OCI-LY7 (cell line): ENCODE measurements at regions not wholly inside any gene's neighbourhood (a gene's known extent, or its start where the extent isn't known, plus 50 kb on each side); places are given as distances from the start of the nearest gene placed in this dataset.

ENCODE experiments used
- BruUV-seq: library from RNA; stranded (reverse); fragments of 400-500 nt; replicated peaks from 2 replicates; lab custom pipeline; 2021; lab: Mats Ljungman, UMichigan
- CTCF ChIA-PET: fragments of 300-600 bp; sonication (Branson Sonifier 250); formaldehyde crosslinking; loops from one replicate; lab custom pipeline; 2022; ENCODE audit warnings: antibody characterized with exemption; ENCODE audit not compliant: unreplicated experiment; lab: Charles Lee
- POLR2A ChIA-PET: fragments of 300-600 bp; sonication (Branson Sonifier 250); formaldehyde crosslinking; loops from one replicate; lab custom pipeline; 2022; ENCODE audit warnings: antibody characterized with exemption; lab: Charles Lee
- DNase-seq: peaks from one replicate; pipeline ENCODE4 v3.0.0-alpha.2; 2015; ENCODE audit warnings: low spot score
- H2AFZ ChIP-seq: fragments of 200-600 bp; sonication (generic), shearing (Covaris generic); 2 replicates; pipeline ENCODE4 v1.6.1; 2014; ENCODE audit warnings: mild to moderate bottlenecking, antibody characterized with exemption, low read length, moderate library complexity
- H3K27ac ChIP-seq: fragments of 200-600 bp; sonication (generic); 2 replicates; pipeline ENCODE4 v1.5.1; 2014; ENCODE audit warnings: mixed run types, low read depth, mild to moderate bottlenecking, moderate library complexity, low read length, inconsistent platforms; ENCODE audit not compliant: poor library complexity, severe bottlenecking
- H3K36me3 ChIP-seq: fragments of 200-600 bp; sonication (generic); 2 replicates; pipeline ENCODE4 v1.6.1; 2014; ENCODE audit warnings: mild to moderate bottlenecking, antibody characterized with exemption, low read length, moderate library complexity, mixed read lengths; ENCODE audit not compliant: insufficient read depth
- H3K4me1 ChIP-seq: fragments of 200-600 bp; sonication (generic); 2 replicates; pipeline ENCODE4 v1.5.1; 2014; ENCODE audit warnings: mild to moderate bottlenecking, low read length; ENCODE audit not compliant: insufficient read depth, poor library complexity, severe bottlenecking
- H3K4me2 ChIP-seq: fragments of 200-600 bp; sonication (generic); 2 replicates; pipeline ENCODE4 v1.6.1; 2014; ENCODE audit warnings: mild to moderate bottlenecking, low read length
- H3K4me3 ChIP-seq: fragments of 200-600 bp; sonication (generic); 2 replicates; pipeline ENCODE4 v1.5.1; 2014; ENCODE audit warnings: mild to moderate bottlenecking, low read depth, low read length; ENCODE audit not compliant: poor library complexity, severe bottlenecking
- H3K79me2 ChIP-seq: fragments of 200-600 bp; sonication (generic); 2 replicates; pipeline ENCODE4 v1.6.1; 2016; ENCODE audit warnings: low read depth, mild to moderate bottlenecking, low read length, moderate library complexity, mixed read lengths; ENCODE audit not compliant: insufficient read depth
- H3K9me2 ChIP-seq: fragments of 200-600 bp; sonication (generic); 2 replicates; pipeline ENCODE4 v1.6.1; 2016; ENCODE audit warnings: mild to moderate bottlenecking, low read length, mixed read lengths; ENCODE audit not compliant: insufficient read depth
- H3K9me3 ChIP-seq: fragments of 200-600 bp; sonication (generic); 2 replicates; pipeline ENCODE4 v1.6.1; 2014; ENCODE audit warnings: mild to moderate bottlenecking, mixed run types, low read length, mixed read lengths
- H4K20me1 ChIP-seq: fragments of 200-600 bp; sonication (generic); 2 replicates; pipeline ENCODE4 v1.6.1; 2014; ENCODE audit warnings: mild to moderate bottlenecking, antibody characterized with exemption, low read length, moderate library complexity, mixed read lengths; ENCODE audit not compliant: insufficient read depth
- CTCF ChIP-seq: fragments of 200-600 bp; sonication (generic); conservative IDR thresholded peaks from 2 replicates; pipeline ENCODE4 v1.5.1; 2014; ENCODE audit warnings: mild to moderate bottlenecking, antibody characterized with exemption, low read length, moderate library complexity, mixed read lengths
- EZH2phosphoT487 ChIP-seq: fragments of 200-600 bp; sonication (generic); IDR thresholded peaks from 2 replicates; pipeline ENCODE4 v1.6.1; 2018; ENCODE audit warnings: low read depth, borderline replicate concordance, mild to moderate bottlenecking, mixed run types, antibody characterized with exemption, low read length, moderate library complexity, mixed read lengths
- intact Hi-C: fragments of 100-400 bp; cut with micrococcal nuclease; formaldehyde crosslinking; loops from one replicate; pipeline ENCODE4 v1.10.0; 2022; ENCODE audit not compliant: unreplicated experiment

DNA sequence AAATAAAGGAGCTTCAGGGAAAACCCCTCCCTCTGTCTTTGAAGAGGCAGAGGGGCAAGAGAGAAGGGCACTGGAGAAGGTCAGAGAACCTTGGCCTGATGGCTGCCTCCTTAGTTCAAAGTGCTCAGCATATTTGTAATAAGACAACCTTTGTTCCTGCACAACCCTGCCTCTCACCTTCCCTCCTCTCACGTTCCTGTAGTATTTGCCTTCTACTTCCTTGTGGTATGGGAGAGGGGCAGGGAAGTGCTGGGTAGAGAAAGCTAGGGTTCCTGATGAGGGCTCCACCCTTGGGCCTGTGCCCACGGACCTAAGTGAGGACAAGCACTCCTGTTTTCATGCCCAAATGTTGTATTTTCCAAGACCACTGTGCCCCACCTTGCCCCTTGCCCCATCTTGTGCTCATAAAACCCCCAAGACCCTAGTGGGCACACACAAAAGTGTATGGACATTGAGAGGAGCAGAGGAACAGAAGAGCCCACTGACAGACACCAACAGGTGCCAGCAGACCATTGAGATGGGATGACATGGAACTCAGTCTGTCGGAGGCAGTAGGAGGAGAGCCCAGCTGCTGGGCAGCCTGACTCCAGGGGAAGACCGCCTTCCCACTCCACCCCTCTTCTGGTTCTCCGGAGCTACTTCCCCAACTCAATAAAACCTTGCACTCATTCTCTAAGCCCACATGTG lies 261.5 kb upstream of the CCDC196 start:
- CTCF ChIA-PET: no interaction called here
- Histone ChIP-seq H3K36me3 (no peaks in the 10 kb centered on the region), H3K79me2 (no peaks in the 10 kb centered on the region), H3K9me2 (no peaks in the 10 kb centered on the region), H3K4me1 (no peaks in the 10 kb centered on the region), H3K27ac (no peak overlapping the region), H3K4me3 (no peak overlapping the region), H3K9me3 (no peaks in the 10 kb centered on the region), H2AFZ (no peak overlapping the region), H4K20me1 (no peaks in the 10 kb centered on the region), H3K4me2 (no peak overlapping the region)
- intact Hi-C loops: no loop called here
- POLR2A ChIA-PET: no interaction called here
- no peak for TF ChIP-seq EZH2phosphoT487
- TF ChIP-seq CTCF: no peak
- no peak for DNase-seq
- no TSS peak for BruUV-seq

DNA sequence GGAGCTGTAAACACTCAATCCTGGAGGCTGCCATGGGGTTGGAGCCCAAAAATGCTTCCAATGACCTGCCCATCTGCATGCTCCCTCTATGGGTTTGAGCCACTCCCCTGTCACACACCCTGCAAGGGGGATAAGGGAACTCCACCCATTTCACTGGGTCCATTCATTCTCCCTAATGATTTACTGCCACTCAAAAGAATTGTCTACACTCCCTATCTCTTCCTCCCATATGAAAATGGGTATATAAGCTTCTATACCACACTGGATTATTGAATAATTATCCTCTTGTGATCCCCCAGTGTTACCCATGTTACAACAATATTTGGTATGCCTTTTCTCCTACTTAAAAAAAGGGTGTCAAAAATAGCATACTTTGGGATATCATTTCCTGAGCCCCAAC lies 260.8 kb upstream of the CCDC196 start:
- BruUV-seq: no TSS peak
- no peaks in the 10 kb centered on the region for H4K20me1 ChIP-seq
- no peaks in the 10 kb centered on the region for H3K4me1 ChIP-seq
- CTCF ChIA-PET: no interaction called here
- H3K36me3 ChIP-seq: no peaks in the 10 kb centered on the region
- no peak overlapping the region for H3K4me2 ChIP-seq
- intact Hi-C loops: no loop called here
- H3K9me2 ChIP-seq: no peaks in the 10 kb centered on the region
- no peak overlapping the region for H3K4me3 ChIP-seq
- no peak overlapping the region for H3K27ac ChIP-seq
- no peak for DNase-seq
- TF ChIP-seq EZH2phosphoT487 (no peak), CTCF (no peak)
- POLR2A ChIA-PET: no interaction called here
- H3K79me2 ChIP-seq: no peaks in the 10 kb centered on the region
- no peak overlapping the region for H2AFZ ChIP-seq
- H3K9me3 ChIP-seq: no peaks in the 10 kb centered on the region

DNA sequence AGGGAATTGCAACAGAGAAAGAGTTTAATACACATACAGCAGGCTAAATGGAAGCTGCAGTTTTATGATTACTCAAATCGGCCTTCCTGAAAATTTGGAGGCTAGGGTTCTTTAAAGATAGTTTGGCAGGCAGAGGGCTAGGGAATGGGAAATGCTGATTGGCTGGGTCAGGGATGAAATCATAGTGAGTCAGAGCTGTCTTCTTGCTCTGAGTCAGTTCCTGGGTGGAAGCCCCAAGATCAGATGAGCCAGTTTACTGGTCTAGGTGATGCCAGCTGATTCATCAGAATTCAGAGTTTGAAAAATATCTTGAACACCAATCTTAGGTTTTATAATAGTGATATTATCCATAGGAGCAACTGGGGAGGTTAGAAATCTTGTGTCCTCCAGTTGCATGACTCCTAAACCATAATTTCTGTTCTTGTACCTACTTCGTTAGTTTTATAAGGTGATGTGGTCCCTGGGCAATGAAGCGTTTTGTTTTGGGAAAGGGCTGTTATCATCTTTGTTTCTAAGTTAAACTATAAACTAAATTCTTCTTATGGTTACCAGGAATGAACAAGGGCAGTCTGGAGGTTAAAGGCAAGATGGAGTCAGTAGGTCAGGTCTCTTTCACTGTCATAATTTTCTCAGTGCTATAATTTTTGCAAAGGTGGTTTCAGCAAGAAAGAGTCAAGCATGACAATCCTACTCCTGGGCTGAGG lies 257.8 kb upstream of the CCDC196 start:
- H3K4me3 ChIP-seq: no peak overlapping the region
- H3K27ac ChIP-seq: no peak overlapping the region
- ChIA-PET CTCF (no interaction called here), POLR2A (no interaction called here)
- H4K20me1 ChIP-seq: no peaks in the 10 kb centered on the region
- no peak overlapping the region for H2AFZ ChIP-seq
- no peaks in the 10 kb centered on the region for H3K9me3 ChIP-seq
- DNase-seq: no peak
- no peaks in the 10 kb centered on the region for H3K36me3 ChIP-seq
- intact Hi-C loops: no loop called here
- H3K9me2 ChIP-seq: no peaks in the 10 kb centered on the region
- TF ChIP-seq EZH2phosphoT487 (no peak), CTCF (no peak)
- no peaks in the 10 kb centered on the region for H3K4me1 ChIP-seq
- no peak overlapping the region for H3K4me2 ChIP-seq
- no TSS peak for BruUV-seq
- H3K79me2 ChIP-seq: no peaks in the 10 kb centered on the region
